Pancreas (tissue), 10 donors: ENCODE measurements at regions not wholly inside any gene's neighbourhood (a gene's known extent, or its start where the extent isn't known, plus 50 kb on each side); places are given as distances from the start of the nearest gene placed in this dataset.

Experiments
- ATAC-seq, 4 donors: fragments of 200-7000 bp; cut with Tn5 transposase; one replicate each; pipeline versions ENCODE4 v1.8.0 to v1.9.1; 2020; ENCODE audit warnings: mild to moderate bottlenecking in 4 of 4, moderate library complexity in 4 of 4
- DNase-seq, 6 donors: peaks; one replicate each; pipeline ENCODE4 v3.0.0-alpha.2; 2020
- FAIRE-seq: peaks from 2 replicates; lab custom pipeline; 2012; peaks lifted over from hg19 to GRCh38; lab: Jason Lieb, UNC
- H3K27ac ChIP-seq, 4 donors: fragments of 200-600 bp; sonication (generic); 1 replicate in 3 of 4; 2 replicates in 1 of 4; pipeline versions ENCODE4 v1.5.0 to v1.8.0; 2020
- H3K27me3 ChIP-seq, 4 donors: fragments of 200-600 bp; one replicate each; pipeline ENCODE4 v1.8.0; 2021
- H3K36me3 ChIP-seq, 3 donors: fragments of 200-600 bp; sonication (generic) in 1 of 3; one replicate each; pipeline versions ENCODE4 v1.5.0 to v1.8.0; 2020 to 2021
- H3K4me1 ChIP-seq, 3 donors: fragments of 200-600 bp; one replicate each; pipeline ENCODE4 v1.8.0; 2021
- H3K4me3 ChIP-seq, 4 donors: fragments of 200-600 bp; sonication (generic) in 2 of 4; one replicate each; pipeline versions ENCODE4 v1.5.0 to v1.8.0; 2020 to 2021
- H3K9me3 ChIP-seq, 4 donors: fragments of 200-600 bp; one replicate each; pipeline ENCODE4 v1.8.0; 2021
- WGBS, 2 donors: extraction: QIAGEN DNeasy Blood & Tissue Kit; methylation state at CpG; one replicate each; pipeline ENCODE4 v1.1.7; 2013; 5-methylcytosine and 5-hydroxymethylcytosine counted together
- intact Hi-C, 3 donors: fragments of 100-400 bp; cut with DNase I; formaldehyde crosslinking; loops; one replicate each; pipeline versions ENCODE4 v1.11.1 to v1.14.2; 2022
- TF ChIP-seq, protein P1 (sequence below), 4 donors: fragments of 200-600 bp; sonication (generic) in 3 of 4; IDR thresholded peaks; one replicate each; pipeline versions ENCODE4 v1.5.0 to v1.8.0; 2021; ENCODE audit warnings: antibody characterized with exemption in 4 of 4
- donor health status: healthy with polysubstance abuse.
- donor health status: DM: no; HTN: no; CAD: no; lungs with moderate emphysema.
- donor health status: DM: no; HTN: no; CAD: no.
- donor health status: control.
- donor health status: control.
- donor health status: Bipolar disorder and iron deficiency.
- donor health status: DM: yes; HTN: yes; CAD: no.
- donor health status: DM: no; HTN: no; CAD: no.
- donor health status: DM: no; HTN: no; CAD: no.
- donor health status: DM: yes; HTN: yes; CAD: no.

DNA sequence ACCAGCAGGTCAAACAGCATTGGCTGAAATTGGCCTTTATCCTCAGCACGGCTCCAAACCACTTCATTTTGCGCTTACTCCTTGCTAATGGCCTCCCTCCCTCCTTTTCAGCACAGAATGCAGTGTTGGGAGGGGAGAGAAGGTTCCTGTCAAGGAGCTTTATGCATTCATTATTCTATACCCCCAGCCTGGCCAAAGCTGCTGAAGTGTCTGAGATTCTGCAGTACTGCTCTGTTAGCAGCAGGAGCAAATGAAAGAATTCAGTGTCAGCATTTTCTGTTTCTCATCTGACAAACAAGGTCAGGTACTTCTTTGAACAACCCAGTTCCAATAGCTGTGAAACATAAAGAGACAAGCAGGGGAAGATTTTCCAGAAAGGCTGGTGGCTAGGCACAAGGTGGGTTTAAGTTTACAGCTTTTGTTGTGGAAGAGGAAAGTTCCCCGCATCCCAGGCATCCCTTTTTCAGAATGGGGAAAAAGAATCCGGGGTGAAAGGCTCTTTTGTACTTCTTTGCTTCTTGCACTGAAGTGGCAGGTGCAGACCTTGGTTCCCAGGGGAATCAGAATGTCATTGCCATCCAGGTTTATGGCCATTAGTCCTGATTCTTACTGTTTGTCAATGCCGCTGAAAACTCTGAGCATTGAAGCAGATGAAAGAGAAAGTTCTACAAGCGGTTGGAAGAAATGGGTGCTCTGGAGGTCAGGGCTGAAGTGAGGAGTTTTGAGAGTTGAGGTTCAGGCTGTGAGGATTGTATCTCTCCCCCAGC is 109.3 kb upstream of the APC start:
- Histone ChIP-seq H3K36me3 (no peaks in the 10 kb centered on the region), H3K27ac (no peak overlapping the region), H3K4me1 (no peaks in the 10 kb centered on the region), H3K9me3 (no peaks in the 10 kb centered on the region), H3K27me3 (no peaks in the 10 kb centered on the region), H3K4me3 (no peak overlapping the region)
- no peak for DNase-seq
- intact Hi-C loops: no loop called here
- 39 to 50% methylated on average over 6 of the region's 6 CpGs for WGBS, 2 donors
- TF ChIP-seq, protein P1, sequence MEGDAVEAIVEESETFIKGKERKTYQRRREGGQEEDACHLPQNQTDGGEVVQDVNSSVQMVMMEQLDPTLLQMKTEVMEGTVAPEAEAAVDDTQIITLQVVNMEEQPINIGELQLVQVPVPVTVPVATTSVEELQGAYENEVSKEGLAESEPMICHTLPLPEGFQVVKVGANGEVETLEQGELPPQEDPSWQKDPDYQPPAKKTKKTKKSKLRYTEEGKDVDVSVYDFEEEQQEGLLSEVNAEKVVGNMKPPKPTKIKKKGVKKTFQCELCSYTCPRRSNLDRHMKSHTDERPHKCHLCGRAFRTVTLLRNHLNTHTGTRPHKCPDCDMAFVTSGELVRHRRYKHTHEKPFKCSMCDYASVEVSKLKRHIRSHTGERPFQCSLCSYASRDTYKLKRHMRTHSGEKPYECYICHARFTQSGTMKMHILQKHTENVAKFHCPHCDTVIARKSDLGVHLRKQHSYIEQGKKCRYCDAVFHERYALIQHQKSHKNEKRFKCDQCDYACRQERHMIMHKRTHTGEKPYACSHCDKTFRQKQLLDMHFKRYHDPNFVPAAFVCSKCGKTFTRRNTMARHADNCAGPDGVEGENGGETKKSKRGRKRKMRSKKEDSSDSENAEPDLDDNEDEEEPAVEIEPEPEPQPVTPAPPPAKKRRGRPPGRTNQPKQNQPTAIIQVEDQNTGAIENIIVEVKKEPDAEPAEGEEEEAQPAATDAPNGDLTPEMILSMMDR (IDR thresholded peaks at IDR 0.05): no peak
- no peak for FAIRE-seq
- peak in 3 of 4 donors; percentile 42 to 66 (median 63) for ATAC-seq

DNA sequence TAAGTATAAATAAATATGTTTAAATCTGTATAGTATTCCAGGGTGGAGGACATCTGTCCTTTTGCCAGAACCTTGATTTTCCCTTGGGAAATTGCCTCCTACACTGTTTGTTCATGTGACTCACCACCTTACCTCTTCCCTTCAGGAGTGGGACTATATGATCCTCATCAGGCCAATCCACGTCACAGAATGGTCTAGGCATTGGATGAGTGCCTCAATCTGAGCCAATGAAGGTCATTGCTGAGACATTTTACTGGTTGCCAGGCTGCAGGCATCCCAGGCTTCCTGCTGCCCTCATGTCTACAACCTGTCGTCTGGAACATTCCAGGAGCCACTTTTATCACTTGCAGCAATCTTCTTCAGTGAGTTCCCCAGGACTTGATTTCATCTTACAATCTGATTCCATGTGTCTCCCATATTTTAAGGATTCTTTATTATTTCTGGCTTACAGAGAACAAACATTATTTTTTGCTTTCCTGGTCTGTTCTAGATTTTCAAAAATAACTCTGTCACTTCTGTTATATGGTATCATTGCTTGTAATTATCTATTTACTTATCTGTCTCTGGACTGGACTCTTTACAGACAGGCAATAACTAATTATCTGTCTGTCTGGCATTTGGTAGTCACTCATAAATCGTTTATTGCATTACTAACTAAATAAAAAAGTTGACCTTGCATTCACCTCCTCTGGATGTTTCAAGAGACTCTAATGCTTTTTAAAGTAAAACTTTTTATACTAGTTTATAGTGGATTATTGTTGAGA is 107.3 kb upstream of the APC start:
- ATAC-seq: peak in 1 of 4 donors; percentile 44
- 43 to 48% methylated on average over 3 of the region's 3 CpGs for WGBS, 2 donors
- TF ChIP-seq, protein P1 (IDR thresholded peaks at IDR 0.05): no peak
- no peak overlapping the region for H3K4me3 ChIP-seq
- intact Hi-C loops: no loop called here
- H3K9me3 ChIP-seq: no peaks in the 10 kb centered on the region
- H3K36me3 ChIP-seq: no peaks in the 10 kb centered on the region
- no peaks in the 10 kb centered on the region for H3K4me1 ChIP-seq
- no peak for DNase-seq
- H3K27ac ChIP-seq: no peak overlapping the region
- H3K27me3 ChIP-seq: no peaks in the 10 kb centered on the region
- FAIRE-seq: no peak

DNA sequence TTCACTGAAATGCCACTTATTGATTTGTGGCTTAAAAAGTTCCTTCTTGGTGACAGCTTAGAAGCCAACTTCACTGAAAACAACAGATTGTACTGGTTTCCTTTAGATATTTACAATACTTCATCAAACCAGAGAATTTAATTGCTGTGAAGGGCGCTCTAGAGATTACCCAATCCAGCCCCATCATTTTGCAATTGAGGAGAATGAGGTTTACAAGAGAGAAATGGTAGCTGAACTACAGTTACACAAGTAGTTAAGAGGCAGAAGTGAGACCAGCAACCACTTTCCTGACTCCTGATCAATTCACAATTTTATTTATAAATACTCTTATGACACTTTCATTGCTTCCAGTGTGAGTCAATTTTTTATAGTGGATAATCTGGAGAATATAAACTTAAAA is 103.5 kb upstream of the APC start:
- WGBS, 2 donors: 61 to 74% methylated on average over 1 of the region's 1 CpG
- no peak for ATAC-seq
- H3K27ac ChIP-seq: no peak overlapping the region
- H3K27me3 ChIP-seq: no peaks in the 10 kb centered on the region
- intact Hi-C loops: no loop called here
- no peaks in the 10 kb centered on the region for H3K36me3 ChIP-seq
- H3K9me3 ChIP-seq: no peaks in the 10 kb centered on the region
- no peak for DNase-seq
- no peak overlapping the region for H3K4me3 ChIP-seq
- FAIRE-seq: no peak
- TF ChIP-seq, protein P1 (IDR thresholded peaks at IDR 0.05): no peak
- peaks cover 0 to 13% (median 8%) of the 10 kb centered on the region in 3 donors for H3K4me1 ChIP-seq

DNA sequence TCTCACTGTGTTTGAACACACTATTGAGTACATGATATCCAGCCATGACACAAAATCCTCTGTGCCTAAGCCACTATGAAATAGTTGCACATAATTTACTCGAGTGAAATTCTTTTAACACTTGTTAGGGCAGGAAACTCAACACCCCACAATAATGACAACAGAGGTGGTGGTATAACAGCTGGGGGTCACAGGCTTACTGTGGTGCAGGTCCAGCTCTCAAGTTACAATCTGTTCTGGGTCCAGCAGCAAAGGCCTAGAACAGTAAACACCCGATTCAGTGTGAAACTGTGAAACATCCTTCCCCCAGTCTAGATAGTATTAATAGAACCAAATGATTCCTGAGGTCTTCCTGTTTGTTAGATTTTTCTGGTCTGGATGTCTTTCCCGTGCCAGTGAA is 102.9 kb upstream of the APC start:
- H3K36me3 ChIP-seq: no peaks in the 10 kb centered on the region
- no peak for FAIRE-seq

More for the DNA sequence above, 102.9 kb upstream of the APC start:
- no peaks in the 10 kb centered on the region for H3K9me3 ChIP-seq
- intact Hi-C loops: no loop called here
- ATAC-seq (no peak), DNase-seq (no peak)
- 79 to 84% methylated on average over 3 of the region's 3 CpGs for WGBS, 2 donors
- H3K4me3 ChIP-seq: no peak overlapping the region
- H3K27me3 ChIP-seq: no peaks in the 10 kb centered on the region
- no peak overlapping the region for H3K27ac ChIP-seq
- peaks cover 0 to 13% (median 8%) of the 10 kb centered on the region in 3 donors for H3K4me1 ChIP-seq
- TF ChIP-seq, protein P1 (IDR thresholded peaks at IDR 0.05): no peak
